ENCODE measurements at regions not wholly inside any gene's neighbourhood (a gene's known extent, or its start where the extent isn't known, plus 50 kb on each side); places are given as distances from the start of the nearest gene placed in this dataset.

GRCh38 chrX:39688219-39688575 is 409.6 kb downstream of the BCOR start:
- H3K27ac ChIP-seq: peak overlapping the region in 1 of 4 donors; percentile 77
- no peak for DNase-seq
- intact Hi-C loops (cut with DNase I): no loop called here

GRCh38 chrX:39688576-39689375 is 409.0 kb downstream of the BCOR start:
- 8% methylated on average over 2 of the region's 101 CpGs; no CpG with 5 or more reads in 1 of the 2 donors for WGBS, 2 donors
- Histone ChIP-seq H3K9me3 (no peaks in the 10 kb centered on the region), H3K4me1 (peaks cover 4 to 24% (median 7%) of the 10 kb centered on the region in 3 donors), H3K27me3 (peaks cover 0 to 5% (median 0%) of the 10 kb centered on the region in 4 donors), H3K36me3 (no peaks in the 10 kb centered on the region), H3K27ac (peak overlapping the region; percentile 46 to 77 (median 60)), H3K4me3 (peak overlapping the region; percentile 39 to 66 (median 44))
- intact Hi-C loops (cut with DNase I): no loop called here
- no peak for DNase-seq
- TF ChIP-seq CTCF (IDR thresholded peaks at IDR 0.05) (no peak), POLR2A (IDR thresholded peaks at IDR 0.05) (peak in 1 of 4 donors; percentile 16)

More at GRCh38 chrX:39688219-39688575, 409.6 kb downstream of the BCOR start:
- 32 to 54% methylated on average over 5 to 8 of the region's 9 CpGs for WGBS, 2 donors
- no peaks in the 10 kb centered on the region for H3K36me3 ChIP-seq
- H3K4me1 ChIP-seq: peaks cover 4 to 24% (median 7%) of the 10 kb centered on the region in 3 donors
- H3K9me3 ChIP-seq: no peaks in the 10 kb centered on the region
- peaks cover 0 to 5% (median 0%) of the 10 kb centered on the region in 4 donors for H3K27me3 ChIP-seq
- TF ChIP-seq CTCF (IDR thresholded peaks at IDR 0.05) (no peak), POLR2A (IDR thresholded peaks at IDR 0.05) (no peak)
- H3K4me3 ChIP-seq: peak overlapping the region; percentile 39 to 66 (median 44)

GRCh38 chrX:39689376-39690104 is 408.2 kb downstream of the BCOR start:
- DNase-seq: no peak
- WGBS, 2 donors: 20 to 42% methylated on average over 1 to 21 of the region's 33 CpGs
- peaks cover 4 to 24% (median 7%) of the 10 kb centered on the region in 3 donors for H3K4me1 ChIP-seq
- H3K27me3 ChIP-seq: peaks cover 0 to 5% (median 0%) of the 10 kb centered on the region in 4 donors
- H3K36me3 ChIP-seq: no peaks in the 10 kb centered on the region
- H3K9me3 ChIP-seq: no peaks in the 10 kb centered on the region
- H3K4me3 ChIP-seq: peak overlapping the region; percentile 39 to 66 (median 44)
- TF ChIP-seq POLR2A (IDR thresholded peaks at IDR 0.05) (no peak), CTCF (IDR thresholded peaks at IDR 0.05) (no peak)
- intact Hi-C loops (cut with DNase I): no loop called here
- peak overlapping the region; percentile 46 to 77 (median 60) for H3K27ac ChIP-seq

GRCh38 chrX:39690541-39691415 is 407.0 kb downstream of the BCOR start:
- peaks cover 0 to 1% (median 0%) of the 10 kb centered on the region in 3 donors for H3K9me3 ChIP-seq
- no peaks in the 10 kb centered on the region for H3K36me3 ChIP-seq
- H3K4me1 ChIP-seq: peaks cover 4 to 24% (median 7%) of the 10 kb centered on the region in 3 donors
- no peak for DNase-seq
- intact Hi-C loops (cut with DNase I): no loop called here
- WGBS, 2 donors: 90 to 95% methylated on average over 12 to 13 of the region's 13 CpGs
- H3K4me3 ChIP-seq: no peak overlapping the region
- TF ChIP-seq POLR2A (IDR thresholded peaks at IDR 0.05) (no peak), CTCF (IDR thresholded peaks at IDR 0.05) (no peak)
- H3K27me3 ChIP-seq: peaks cover 0 to 5% (median 0%) of the 10 kb centered on the region in 4 donors
- no peak overlapping the region for H3K27ac ChIP-seq
